Tibial nerve (tissue), 4 donors: ENCODE measurements at regions not wholly inside any gene's neighbourhood (a gene's known extent, or its start where the extent isn't known, plus 50 kb on each side); places are given as distances from the start of the nearest gene placed in this dataset.

Source experiments
- EP300 ChIP-seq, 2 donors: sonication (generic); formaldehyde crosslinking; IDR thresholded peaks; one replicate each; pipeline ENCODE4 v1.6.1; 2017; ENCODE audit warnings: antibody characterized with exemption in 2 of 2, mild to moderate bottlenecking in 1 of 2
- POLR2A ChIP-seq, 2 donors: fragments of 450-650 bp; IDR thresholded peaks; one replicate each; pipeline ENCODE4 v1.6.1; 2017; ENCODE audit warnings: antibody characterized with exemption in 2 of 2, mild to moderate bottlenecking in 2 of 2, moderate library complexity in 2 of 2
- TF ChIP-seq, protein P1 (sequence below), 5 experiments: fragments of 200-600 bp in 3 of 5; fragments of 450-650 bp in 2 of 5; sonication (generic) in 3 of 5; IDR thresholded peaks; one replicate each; pipeline ENCODE4 v1.5.1; 2016 to 2019; ENCODE audit warnings: antibody characterized with exemption in 5 of 5, mild to moderate bottlenecking in 3 of 5, moderate library complexity in 2 of 5

DNA sequence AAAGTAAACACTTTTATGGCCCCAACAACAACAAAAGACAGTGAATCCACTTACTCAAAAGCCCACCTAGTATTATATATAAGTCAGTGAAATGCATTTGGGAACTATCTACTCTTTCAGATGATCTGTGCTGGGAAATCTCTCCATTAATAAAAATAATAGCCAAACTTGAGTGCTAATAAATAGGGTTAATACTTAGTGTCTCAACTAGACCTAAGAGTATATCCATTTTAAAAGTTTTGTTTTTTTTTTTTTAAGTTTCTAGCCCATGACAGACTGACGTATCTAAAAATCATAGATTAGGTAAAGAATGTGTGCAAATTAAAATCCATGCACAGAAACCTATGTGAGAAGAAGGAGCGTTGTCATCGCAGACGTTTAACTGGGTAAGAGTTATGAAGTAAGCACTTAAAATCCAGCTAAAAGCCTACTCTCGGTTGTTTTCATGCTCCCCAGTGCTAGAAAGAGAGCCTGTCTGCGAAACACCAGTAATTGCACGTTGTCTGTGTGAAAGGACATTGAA lies 83.4 kb upstream of the PELI1 start:
- TF ChIP-seq POLR2A (IDR thresholded peaks at IDR 0.05) (no peak), EP300 (IDR thresholded peaks at IDR 0.05) (no peak)
- TF ChIP-seq, protein P1, sequence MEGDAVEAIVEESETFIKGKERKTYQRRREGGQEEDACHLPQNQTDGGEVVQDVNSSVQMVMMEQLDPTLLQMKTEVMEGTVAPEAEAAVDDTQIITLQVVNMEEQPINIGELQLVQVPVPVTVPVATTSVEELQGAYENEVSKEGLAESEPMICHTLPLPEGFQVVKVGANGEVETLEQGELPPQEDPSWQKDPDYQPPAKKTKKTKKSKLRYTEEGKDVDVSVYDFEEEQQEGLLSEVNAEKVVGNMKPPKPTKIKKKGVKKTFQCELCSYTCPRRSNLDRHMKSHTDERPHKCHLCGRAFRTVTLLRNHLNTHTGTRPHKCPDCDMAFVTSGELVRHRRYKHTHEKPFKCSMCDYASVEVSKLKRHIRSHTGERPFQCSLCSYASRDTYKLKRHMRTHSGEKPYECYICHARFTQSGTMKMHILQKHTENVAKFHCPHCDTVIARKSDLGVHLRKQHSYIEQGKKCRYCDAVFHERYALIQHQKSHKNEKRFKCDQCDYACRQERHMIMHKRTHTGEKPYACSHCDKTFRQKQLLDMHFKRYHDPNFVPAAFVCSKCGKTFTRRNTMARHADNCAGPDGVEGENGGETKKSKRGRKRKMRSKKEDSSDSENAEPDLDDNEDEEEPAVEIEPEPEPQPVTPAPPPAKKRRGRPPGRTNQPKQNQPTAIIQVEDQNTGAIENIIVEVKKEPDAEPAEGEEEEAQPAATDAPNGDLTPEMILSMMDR (IDR thresholded peaks at IDR 0.05) = no peak
